ENCODE measurements at regions not wholly inside any gene's neighbourhood (a gene's known extent, or its start where the extent isn't known, plus 50 kb on each side); places are given as distances from the start of the nearest gene placed in this dataset.

GRCh38 chr22:49473286-49473685 lies 354.4 kb downstream of the BRD1 start:
- Histone ChIP-seq H3K27ac (ENCODE audit: low read length) (no peak overlapping the region), H2AFZ (ENCODE audit: low read length) (no peak overlapping the region), H4K20me1 (ENCODE audit: low read length) (no peaks in the 10 kb centered on the region), H3K36me3 (ENCODE audit: low read depth, low read length) (no peaks in the 10 kb centered on the region), H3K27me3 (ENCODE audit: low read length) (peaks cover 61% of the 10 kb centered on the region), H3K4me1 (ENCODE audit: insufficient read depth, low read length) (no peaks in the 10 kb centered on the region), H3K4me2 (ENCODE audit: low read length) (no peak overlapping the region), H3K79me2 (ENCODE audit: low read length) (no peaks in the 10 kb centered on the region), H3F3A (ENCODE audit: low read length, unreplicated experiment) (no peaks in the 10 kb centered on the region), H3K9me2 (replicated peaks; ENCODE audit: low read length) (no peaks in the 10 kb centered on the region), H3K4me3 (ENCODE audit: low read length) (no peak overlapping the region), H3K9me3 (ENCODE audit: low read length) (no peaks in the 10 kb centered on the region), H3K9ac (ENCODE audit: low read length) (no peak overlapping the region)
- no peak for DNase-seq
- TF ChIP-seq EZH2 (IDR thresholded peaks at IDR 0.05; ENCODE audit: low read length, unreplicated experiment) (no peak), EZH2phosphoT487 (IDR thresholded peaks at IDR 0.05; ENCODE audit: borderline replicate concordance, low read length) (no peak)
- TF ChIP-seq, protein P1, sequence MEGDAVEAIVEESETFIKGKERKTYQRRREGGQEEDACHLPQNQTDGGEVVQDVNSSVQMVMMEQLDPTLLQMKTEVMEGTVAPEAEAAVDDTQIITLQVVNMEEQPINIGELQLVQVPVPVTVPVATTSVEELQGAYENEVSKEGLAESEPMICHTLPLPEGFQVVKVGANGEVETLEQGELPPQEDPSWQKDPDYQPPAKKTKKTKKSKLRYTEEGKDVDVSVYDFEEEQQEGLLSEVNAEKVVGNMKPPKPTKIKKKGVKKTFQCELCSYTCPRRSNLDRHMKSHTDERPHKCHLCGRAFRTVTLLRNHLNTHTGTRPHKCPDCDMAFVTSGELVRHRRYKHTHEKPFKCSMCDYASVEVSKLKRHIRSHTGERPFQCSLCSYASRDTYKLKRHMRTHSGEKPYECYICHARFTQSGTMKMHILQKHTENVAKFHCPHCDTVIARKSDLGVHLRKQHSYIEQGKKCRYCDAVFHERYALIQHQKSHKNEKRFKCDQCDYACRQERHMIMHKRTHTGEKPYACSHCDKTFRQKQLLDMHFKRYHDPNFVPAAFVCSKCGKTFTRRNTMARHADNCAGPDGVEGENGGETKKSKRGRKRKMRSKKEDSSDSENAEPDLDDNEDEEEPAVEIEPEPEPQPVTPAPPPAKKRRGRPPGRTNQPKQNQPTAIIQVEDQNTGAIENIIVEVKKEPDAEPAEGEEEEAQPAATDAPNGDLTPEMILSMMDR (conservative IDR thresholded peaks at IDR 0.05; ENCODE audit: low read depth, low read length): no peak
- no peak for ATAC-seq
- POLR2A ChIA-PET (ENCODE audit: unreplicated experiment): no interaction called here
- no TSS peak for BruUV-seq (replicated peaks)
- intact Hi-C loops (cut with micrococcal nuclease): no loop called here
- CTCF ChIA-PET: no interaction called here

DNA sequence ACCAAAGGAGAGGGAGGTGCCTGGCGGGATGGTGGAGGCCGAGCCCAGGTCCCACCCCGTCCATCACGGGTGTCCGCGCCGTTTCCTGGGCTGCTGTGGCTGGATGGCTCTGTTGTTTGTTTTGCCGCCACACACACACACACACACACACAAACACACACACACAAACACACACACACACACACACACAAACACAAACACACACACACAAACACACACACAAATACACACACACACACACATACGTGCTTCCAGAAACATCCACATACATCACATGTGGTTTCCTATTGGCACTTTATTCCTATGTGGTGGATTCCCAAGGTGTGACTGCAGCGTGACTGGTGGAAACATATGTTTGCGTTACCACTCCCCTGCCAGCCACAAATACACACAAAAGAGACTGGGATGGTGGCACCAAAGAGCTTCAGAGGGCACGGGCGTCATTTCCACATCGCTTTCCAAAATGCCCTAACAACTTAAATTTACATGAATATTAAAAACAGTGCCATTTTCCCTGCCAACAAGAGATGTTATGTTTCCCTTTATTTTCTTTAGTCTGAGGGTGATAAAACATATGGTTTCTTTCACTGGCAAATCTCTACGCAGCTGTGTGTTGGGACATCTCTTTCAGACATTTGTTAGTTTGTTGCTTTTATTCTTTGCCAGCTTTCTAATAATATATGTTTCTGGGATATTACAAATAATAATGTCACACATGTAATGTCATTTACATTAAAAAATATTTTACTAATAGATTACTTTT lies 356.8 kb downstream of the BRD1 start:
- CTCF ChIA-PET: no interaction called here
- intact Hi-C loops (cut with micrococcal nuclease): no loop called here
- POLR2A ChIA-PET (ENCODE audit: unreplicated experiment): no interaction called here

More for the DNA sequence above, 356.8 kb downstream of the BRD1 start:
- ATAC-seq (no peak), DNase-seq (no peak)
- Histone ChIP-seq H3K4me1 (ENCODE audit: insufficient read depth, low read length) (no peaks in the 10 kb centered on the region), H3K9me2 (replicated peaks; ENCODE audit: low read length) (no peaks in the 10 kb centered on the region), H3K79me2 (ENCODE audit: low read length) (no peaks in the 10 kb centered on the region), H4K20me1 (ENCODE audit: low read length) (no peaks in the 10 kb centered on the region), H3K9ac (ENCODE audit: low read length) (no peak overlapping the region), H3K36me3 (ENCODE audit: low read depth, low read length) (no peaks in the 10 kb centered on the region), H3K27me3 (ENCODE audit: low read length) (peaks cover 77% of the 10 kb centered on the region), H2AFZ (ENCODE audit: low read length) (no peak overlapping the region), H3K27ac (ENCODE audit: low read length) (no peak overlapping the region), H3K4me2 (ENCODE audit: low read length) (no peak overlapping the region), H3K9me3 (ENCODE audit: low read length) (no peaks in the 10 kb centered on the region), H3F3A (ENCODE audit: low read length, unreplicated experiment) (no peaks in the 10 kb centered on the region), H3K4me3 (ENCODE audit: low read length) (no peak overlapping the region)
- TF ChIP-seq, protein P1 (conservative IDR thresholded peaks at IDR 0.05; ENCODE audit: low read depth, low read length): no peak
- TF ChIP-seq EZH2phosphoT487 (IDR thresholded peaks at IDR 0.05; ENCODE audit: borderline replicate concordance, low read length): no peak
- no peak for TF ChIP-seq EZH2 (IDR thresholded peaks at IDR 0.05; ENCODE audit: low read length, unreplicated experiment)
- BruUV-seq (replicated peaks): no TSS peak

Measured in PC-3 (cell line).